ENCODE measurements at regions not wholly inside any gene's neighbourhood (a gene's known extent, or its start where the extent isn't known, plus 50 kb on each side); places are given as distances from the start of the nearest gene placed in this dataset.

DNA sequence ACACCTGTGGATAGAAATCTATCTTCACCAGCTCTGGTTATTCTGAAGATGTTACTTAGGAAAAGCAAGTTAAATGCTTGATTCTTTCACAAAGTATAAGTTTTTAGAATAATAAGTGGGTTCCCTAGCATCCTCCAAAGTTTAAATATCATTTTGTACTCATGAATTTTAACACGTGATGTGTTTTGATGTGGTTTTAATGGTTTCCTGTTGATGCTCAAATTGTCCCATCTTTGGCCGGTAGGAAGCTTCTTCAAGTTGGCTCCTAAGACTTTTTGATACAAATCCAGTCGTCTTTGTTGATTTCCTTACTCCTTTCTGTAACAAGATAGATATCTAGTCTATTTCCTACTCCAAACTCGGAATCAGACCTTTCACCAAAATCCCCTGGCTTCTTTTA is 94.5 kb upstream of the STXBP5 start:
- no peak for FAIRE-seq
- CTCF ChIA-PET (ENCODE audit: low intra/inter-chr PET ratio, low total read pairs): no interaction called here
- TF ChIP-seq LCORL (IDR thresholded peaks at IDR 0.05): no peak
- TF ChIP-seq LCORL (CRISPR knock-in tag; IDR thresholded peaks at IDR 0.05): no peak
- TF ChIP-seq, protein P1, sequence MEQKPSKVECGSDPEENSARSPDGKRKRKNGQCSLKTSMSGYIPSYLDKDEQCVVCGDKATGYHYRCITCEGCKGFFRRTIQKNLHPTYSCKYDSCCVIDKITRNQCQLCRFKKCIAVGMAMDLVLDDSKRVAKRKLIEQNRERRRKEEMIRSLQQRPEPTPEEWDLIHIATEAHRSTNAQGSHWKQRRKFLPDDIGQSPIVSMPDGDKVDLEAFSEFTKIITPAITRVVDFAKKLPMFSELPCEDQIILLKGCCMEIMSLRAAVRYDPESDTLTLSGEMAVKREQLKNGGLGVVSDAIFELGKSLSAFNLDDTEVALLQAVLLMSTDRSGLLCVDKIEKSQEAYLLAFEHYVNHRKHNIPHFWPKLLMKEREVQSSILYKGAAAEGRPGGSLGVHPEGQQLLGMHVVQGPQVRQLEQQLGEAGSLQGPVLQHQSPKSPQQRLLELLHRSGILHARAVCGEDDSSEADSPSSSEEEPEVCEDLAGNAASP (CRISPR knock-in tag; IDR thresholded peaks at IDR 0.05; ENCODE audit: borderline replicate concordance): no peak
- no peak for TF ChIP-seq PRDM4 (CRISPR knock-in tag; IDR thresholded peaks at IDR 0.05; ENCODE audit: borderline replicate concordance)
- TF ChIP-seq AKAP8 (CRISPR knock-in tag; IDR thresholded peaks at IDR 0.05): no peak
- no peak for TF ChIP-seq FOXJ3 (CRISPR knock-in tag; IDR thresholded peaks at IDR 0.05; ENCODE audit: borderline replicate concordance)
- TF ChIP-seq IRF9 (CRISPR knock-in tag; IDR thresholded peaks at IDR 0.05; ENCODE audit: borderline replicate concordance): no peak
- TF ChIP-seq, protein P2, sequence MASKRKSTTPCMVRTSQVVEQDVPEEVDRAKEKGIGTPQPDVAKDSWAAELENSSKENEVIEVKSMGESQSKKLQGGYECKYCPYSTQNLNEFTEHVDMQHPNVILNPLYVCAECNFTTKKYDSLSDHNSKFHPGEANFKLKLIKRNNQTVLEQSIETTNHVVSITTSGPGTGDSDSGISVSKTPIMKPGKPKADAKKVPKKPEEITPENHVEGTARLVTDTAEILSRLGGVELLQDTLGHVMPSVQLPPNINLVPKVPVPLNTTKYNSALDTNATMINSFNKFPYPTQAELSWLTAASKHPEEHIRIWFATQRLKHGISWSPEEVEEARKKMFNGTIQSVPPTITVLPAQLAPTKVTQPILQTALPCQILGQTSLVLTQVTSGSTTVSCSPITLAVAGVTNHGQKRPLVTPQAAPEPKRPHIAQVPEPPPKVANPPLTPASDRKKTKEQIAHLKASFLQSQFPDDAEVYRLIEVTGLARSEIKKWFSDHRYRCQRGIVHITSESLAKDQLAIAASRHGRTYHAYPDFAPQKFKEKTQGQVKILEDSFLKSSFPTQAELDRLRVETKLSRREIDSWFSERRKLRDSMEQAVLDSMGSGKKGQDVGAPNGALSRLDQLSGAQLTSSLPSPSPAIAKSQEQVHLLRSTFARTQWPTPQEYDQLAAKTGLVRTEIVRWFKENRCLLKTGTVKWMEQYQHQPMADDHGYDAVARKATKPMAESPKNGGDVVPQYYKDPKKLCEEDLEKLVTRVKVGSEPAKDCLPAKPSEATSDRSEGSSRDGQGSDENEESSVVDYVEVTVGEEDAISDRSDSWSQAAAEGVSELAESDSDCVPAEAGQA (IDR thresholded peaks at IDR 0.05; ENCODE audit: low read depth): no peak
- TF ChIP-seq, protein P2 (CRISPR knock-in tag; IDR thresholded peaks at IDR 0.05; ENCODE audit: borderline replicate concordance): no peak
- no peak for TF ChIP-seq ZNF160 (CRISPR knock-in tag; IDR thresholded peaks at IDR 0.05)
- no peak for TF ChIP-seq IKZF4 (CRISPR knock-in tag; IDR thresholded peaks at IDR 0.05; ENCODE audit: borderline replicate concordance, low read depth, not compliant biosample characterization)
- TF ChIP-seq ZNF564 (CRISPR knock-in tag; IDR thresholded peaks at IDR 0.05): no peak
- TF ChIP-seq ZNF205 (CRISPR knock-in tag; IDR thresholded peaks at IDR 0.05): no peak
- no peak for TF ChIP-seq ZNF180 (CRISPR knock-in tag; IDR thresholded peaks at IDR 0.05; ENCODE audit: borderline replicate concordance, low read depth)
- no peak for TF ChIP-seq ZNF747 (CRISPR knock-in tag; IDR thresholded peaks at IDR 0.05; ENCODE audit: borderline replicate concordance)
- no peak for TF ChIP-seq DMAP1 (CRISPR knock-in tag; IDR thresholded peaks at IDR 0.05)

More for the DNA sequence above, 94.5 kb upstream of the STXBP5 start:
- intact Hi-C loops (cut with micrococcal nuclease; ENCODE audit: unreplicated experiment) (no loop called here), in situ Hi-C loops (cut with HindIII; ENCODE audit: extremely low pct_ligation_motif_present, low pct_unique_long_range_greater_than_20kb) (no loop called here)
- WGBS (ENCODE audit: low lambda C conversion rate): 13% methylated on average over 4 of the region's 4 CpGs
- Histone ChIP-seq H3K27ac (ENCODE audit: extremely low read length, insufficient read depth, low read length) (no peak overlapping the region), H3K79me2 (ENCODE audit: insufficient read depth, low read length) (no peaks in the 10 kb centered on the region), H3K4me2 (ENCODE audit: low read depth, low read length) (no peak overlapping the region), H3K9ac (ENCODE audit: insufficient read depth, low read depth, low read length) (no peak overlapping the region), H3K4me1 (ENCODE audit: insufficient read depth, low read length) (0 out of 2 replicates have a peak, but pooled peaks cover 7% of the 10 kb centered on the region), H3K36me3 (replicated peaks in 1 of 2; ENCODE audit: control insufficient read depth in 1 of 2, insufficient read depth in 2 of 2, low read length in 2 of 2) (no peaks in the 10 kb centered on the region), H4K20me1 (ENCODE audit: insufficient read depth, low read length) (no peaks in the 10 kb centered on the region), H3K9me3 (ENCODE audit: low read length) (no peaks in the 10 kb centered on the region), H3K27me3 (ENCODE audit: control insufficient read depth in 1 of 2, insufficient read depth in 2 of 2, low read length in 2 of 2) (no peaks in the 10 kb centered on the region), H2AFZ (ENCODE audit: low read length) (no peak overlapping the region), H3K4me3 (replicated peaks in 1 of 3; ENCODE audit: insufficient read depth in 1 of 3, low read depth in 2 of 3, low read length in 3 of 3) (no peak overlapping the region)
- POLR2A ChIA-PET: no interaction called here
- DNase-seq (ENCODE audit: low spot score) (no peak), ATAC-seq (no peak)
- no TSS peak for BruUV-seq (replicated peaks)
